Activated T-helper 2 cell treated with anti-CD3 and anti-CD28 coated beads, Interferon-gamma antibody, Interleukin-2, Interleukin-4, amounts not matched to agents 10 μg/mL and 5 μg/mL and 100 μg/mL, durations not matched to agents 14 hours and 24 hours and 36 hours (primary cell): ENCODE measurements at regions not wholly inside any gene's neighbourhood (a gene's known extent, or its start where the extent isn't known, plus 50 kb on each side); places are given as distances from the start of the nearest gene placed in this dataset.

Experiments used
- DNase-seq: peaks from one replicate; pipeline ENCODE4 v3.0.0; 2021; ENCODE audit warnings: low spot score
- H3K27ac Mint-ChIP-seq: one replicate; pipeline ENCODE4 v1.8.0; 2021; ENCODE audit warnings: mixed read lengths
- H3K27me3 Mint-ChIP-seq: one replicate; pipeline ENCODE4 v1.8.0; 2021; ENCODE audit warnings: low read depth, mixed read lengths
- H3K36me3 Mint-ChIP-seq: one replicate; pipeline ENCODE4 v1.8.0; 2021; ENCODE audit warnings: low read depth, mixed read lengths
- H3K4me1 Mint-ChIP-seq: one replicate; pipeline ENCODE4 v1.8.0; 2021; ENCODE audit warnings: low read depth, mixed read lengths
- H3K4me3 Mint-ChIP-seq: one replicate; pipeline ENCODE4 v1.8.0; 2021; ENCODE audit warnings: low read depth, mild to moderate bottlenecking, moderate library complexity, mixed read lengths
- H3K9me3 Mint-ChIP-seq: one replicate; pipeline ENCODE4 v1.8.0; 2021; ENCODE audit warnings: mixed read lengths
- intact Hi-C: fragments of 100-400 bp; cut with micrococcal nuclease; formaldehyde crosslinking; loops from one replicate; pipeline ENCODE4 v1.15.1; 2023

DNA sequence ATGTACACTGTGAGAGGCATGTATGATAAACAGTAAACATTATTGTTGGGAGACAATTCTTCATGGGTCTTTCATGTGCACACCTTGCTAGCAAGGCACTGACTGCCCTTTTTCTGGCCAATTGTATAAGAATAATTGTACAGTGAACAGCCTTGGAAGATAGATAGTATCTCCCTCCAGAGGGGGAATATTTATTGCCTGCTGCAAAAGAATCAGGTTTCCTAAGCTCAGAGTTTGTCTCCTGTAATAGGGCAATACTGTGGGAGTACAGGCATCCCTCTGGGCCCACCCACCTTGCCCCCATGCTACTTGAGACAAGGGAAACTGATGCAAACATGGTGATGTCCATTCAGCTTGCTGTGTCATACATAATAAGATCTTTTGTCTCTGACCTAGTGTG, 442.2 kb downstream of the HDGFL1 start:
- no peaks in the 10 kb centered on the region for H3K9me3 Mint-ChIP-seq
- H3K27me3 Mint-ChIP-seq, result no peaks in the 10 kb centered on the region
- H3K27ac Mint-ChIP-seq, result no peak overlapping the region

GRCh38 chr6:23013776-23014175, 444.4 kb downstream of the HDGFL1 start:
- H3K4me1 Mint-ChIP-seq, result no peaks in the 10 kb centered on the region
- no peak overlapping the region for H3K4me3 Mint-ChIP-seq
- intact Hi-C loops, result no loop called here
- H3K9me3 Mint-ChIP-seq, result no peaks in the 10 kb centered on the region
- H3K27me3 Mint-ChIP-seq, result no peaks in the 10 kb centered on the region
- no peak for DNase-seq
- H3K36me3 Mint-ChIP-seq, result no peaks in the 10 kb centered on the region
- no peak overlapping the region for H3K27ac Mint-ChIP-seq

More for the DNA sequence above, 442.2 kb downstream of the HDGFL1 start:
- Mint-ChIP-seq H3K4me3 (no peak overlapping the region), H3K36me3 (no peaks in the 10 kb centered on the region), H3K4me1 (no peaks in the 10 kb centered on the region)
- intact Hi-C loops, result no loop called here
- DNase-seq, result no peak

DNA sequence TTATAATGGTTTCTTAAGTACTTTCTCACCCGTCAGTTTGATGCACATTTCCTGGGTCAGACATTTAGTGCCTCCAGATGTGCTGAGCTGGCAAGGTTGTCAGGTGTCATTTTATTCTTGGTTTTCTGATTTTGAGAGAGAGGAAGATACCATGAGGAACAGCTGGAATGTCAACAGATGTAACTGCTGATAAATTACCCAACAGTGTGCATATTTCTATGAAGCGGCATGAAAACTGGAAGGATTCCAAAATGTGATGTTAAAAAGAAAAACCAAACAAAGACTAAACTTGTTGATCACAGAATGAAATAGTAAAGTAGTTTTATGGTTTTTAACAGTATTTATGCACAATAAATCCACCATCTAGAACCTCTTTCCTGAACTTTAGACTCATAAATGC, 447.3 kb downstream of the HDGFL1 start:
- Mint-ChIP-seq H3K27me3 (no peaks in the 10 kb centered on the region), H3K9me3 (no peaks in the 10 kb centered on the region), H3K4me1 (no peaks in the 10 kb centered on the region), H3K36me3 (no peaks in the 10 kb centered on the region), H3K27ac (no peak overlapping the region), H3K4me3 (no peak overlapping the region)
- DNase-seq, result no peak
- intact Hi-C loops, result no loop called here

DNA sequence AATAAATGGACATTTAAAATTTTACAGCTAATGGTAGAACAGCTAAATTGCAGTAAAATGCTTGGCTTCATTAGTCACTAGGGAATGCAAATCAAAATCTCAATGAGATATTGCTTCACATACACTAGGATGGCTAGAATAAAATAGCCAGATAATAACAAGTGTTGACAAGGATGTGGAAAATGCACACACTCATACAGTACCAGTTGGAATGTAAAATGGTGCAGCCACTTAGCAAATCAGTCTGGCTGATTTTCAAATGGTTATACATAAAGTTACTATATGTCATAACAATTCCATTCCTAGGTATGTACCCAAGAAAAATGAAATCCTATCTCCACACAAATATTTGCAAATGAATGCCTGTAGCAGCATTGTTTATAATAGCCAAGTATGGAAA, 452.1 kb downstream of the HDGFL1 start:
- H3K27ac Mint-ChIP-seq, result no peak overlapping the region
- no peaks in the 10 kb centered on the region for H3K27me3 Mint-ChIP-seq
- H3K36me3 Mint-ChIP-seq, result no peaks in the 10 kb centered on the region
- intact Hi-C loops, result no loop called here
- H3K9me3 Mint-ChIP-seq, result no peaks in the 10 kb centered on the region
- no peak overlapping the region for H3K4me3 Mint-ChIP-seq
- no peak for DNase-seq
- H3K4me1 Mint-ChIP-seq, result no peaks in the 10 kb centered on the region

GRCh38 chr6:23027281-23027680, 457.9 kb downstream of the HDGFL1 start:
- Mint-ChIP-seq H3K27ac (no peak overlapping the region), H3K27me3 (no peaks in the 10 kb centered on the region), H3K4me1 (no peaks in the 10 kb centered on the region), H3K4me3 (no peak overlapping the region), H3K36me3 (no peaks in the 10 kb centered on the region), H3K9me3 (peaks cover 4% of the 10 kb centered on the region)
- no peak for DNase-seq
- intact Hi-C loops, result no loop called here

GRCh38 chr6:23031986-23032385, 462.6 kb downstream of the HDGFL1 start:
- H3K27me3 Mint-ChIP-seq, result no peaks in the 10 kb centered on the region
- no peaks in the 10 kb centered on the region for H3K36me3 Mint-ChIP-seq
- H3K4me1 Mint-ChIP-seq, result no peaks in the 10 kb centered on the region
- no peak for DNase-seq
- H3K27ac Mint-ChIP-seq, result no peak overlapping the region
- intact Hi-C loops, result no loop called here
- peaks cover 4% of the 10 kb centered on the region for H3K9me3 Mint-ChIP-seq
- H3K4me3 Mint-ChIP-seq, result no peak overlapping the region

DNA sequence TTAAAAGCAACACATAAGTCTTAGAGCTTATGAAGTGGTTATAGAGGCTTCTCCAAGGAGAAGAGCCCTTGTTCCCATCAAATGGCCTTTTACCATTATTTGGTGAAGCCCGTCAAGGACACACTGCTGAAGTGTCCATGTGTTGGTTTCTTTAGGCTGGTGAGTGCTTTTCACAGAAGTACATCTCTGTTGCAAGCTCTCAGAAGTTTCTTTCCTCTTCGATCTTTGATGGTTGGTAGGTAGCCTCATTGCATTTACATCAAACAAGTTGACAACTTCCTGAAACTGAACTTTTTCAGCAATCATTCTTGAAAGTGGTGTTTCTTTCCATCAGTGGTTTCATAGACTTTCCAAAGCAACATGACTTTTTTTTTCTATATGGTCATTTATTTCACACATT, 465.6 kb downstream of the HDGFL1 start:
- Mint-ChIP-seq H3K4me1 (no peaks in the 10 kb centered on the region), H3K27me3 (no peaks in the 10 kb centered on the region), H3K36me3 (no peaks in the 10 kb centered on the region), H3K27ac (no peak overlapping the region), H3K4me3 (no peak overlapping the region), H3K9me3 (peaks cover 4% of the 10 kb centered on the region)
- intact Hi-C loops, result no loop called here
- DNase-seq, result no peak

DNA sequence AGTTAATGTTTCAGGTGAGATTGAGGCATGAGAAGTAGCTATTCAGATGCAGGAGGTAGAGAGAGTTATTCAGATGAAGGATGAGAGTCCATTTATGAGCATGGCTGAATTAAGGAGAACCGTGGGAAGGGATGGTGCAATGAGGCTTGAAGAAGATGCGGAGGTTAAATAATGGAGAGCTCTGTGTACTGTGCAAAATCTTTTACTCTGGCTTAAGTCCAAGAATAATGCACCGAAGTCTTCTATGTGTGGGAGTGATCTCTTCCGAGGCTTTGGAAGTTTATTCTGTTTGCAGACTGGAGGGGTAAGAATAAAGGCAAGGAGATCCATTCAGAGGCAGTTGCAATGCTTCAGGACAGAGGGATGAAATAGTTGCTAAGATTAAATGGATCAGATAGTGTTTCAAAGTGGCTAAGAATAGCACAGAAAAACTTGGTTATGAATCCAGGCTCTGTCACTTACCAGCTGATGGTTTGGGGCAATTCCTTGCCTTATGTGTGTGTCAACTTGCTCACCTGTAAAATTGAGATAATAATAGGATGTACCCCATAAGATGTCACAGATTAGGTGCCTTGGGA, 467.1 kb downstream of the HDGFL1 start:
- no peaks in the 10 kb centered on the region for H3K9me3 Mint-ChIP-seq
- no peak for DNase-seq
- H3K4me1 Mint-ChIP-seq, result no peaks in the 10 kb centered on the region
- no peak overlapping the region for H3K4me3 Mint-ChIP-seq
- intact Hi-C loops, result no loop called here
- H3K36me3 Mint-ChIP-seq, result no peaks in the 10 kb centered on the region
- H3K27ac Mint-ChIP-seq, result no peak overlapping the region
- no peaks in the 10 kb centered on the region for H3K27me3 Mint-ChIP-seq

DNA sequence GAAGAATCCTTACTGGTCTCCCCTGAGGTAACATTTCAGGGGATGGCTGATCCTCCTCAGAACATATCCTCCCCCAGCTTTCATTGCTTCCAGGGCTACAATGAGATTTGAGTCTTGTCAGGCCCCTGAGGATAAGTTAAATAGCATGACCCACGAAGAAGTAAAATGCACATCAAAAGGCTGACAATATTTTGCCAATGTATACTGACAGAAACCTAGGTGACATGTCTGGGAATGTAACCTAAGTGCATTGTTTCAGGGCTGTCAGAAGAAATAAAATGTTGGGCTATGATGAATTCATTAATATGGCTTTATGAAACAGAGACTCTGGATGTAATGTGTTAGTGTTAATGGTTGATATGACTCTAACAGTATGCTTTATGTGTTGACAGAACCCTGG, 471.5 kb downstream of the HDGFL1 start:
- Mint-ChIP-seq H3K4me3 (no peak overlapping the region), H3K36me3 (no peaks in the 10 kb centered on the region), H3K4me1 (no peaks in the 10 kb centered on the region), H3K27me3 (no peaks in the 10 kb centered on the region), H3K9me3 (no peaks in the 10 kb centered on the region), H3K27ac (no peak overlapping the region)
- intact Hi-C loops, result no loop called here
- DNase-seq, result no peak

GRCh38 chr6:23045280-23045679, 475.9 kb downstream of the HDGFL1 start:
- DNase-seq, result no peak
- H3K9me3 Mint-ChIP-seq, result no peaks in the 10 kb centered on the region
- no peak overlapping the region for H3K27ac Mint-ChIP-seq
- H3K4me1 Mint-ChIP-seq, result no peaks in the 10 kb centered on the region
- no peaks in the 10 kb centered on the region for H3K27me3 Mint-ChIP-seq
- intact Hi-C loops, result no loop called here
- H3K4me3 Mint-ChIP-seq, result no peak overlapping the region
- no peaks in the 10 kb centered on the region for H3K36me3 Mint-ChIP-seq

GRCh38 chr6:23055523-23055922, 486.2 kb downstream of the HDGFL1 start:
- peaks cover 11% of the 10 kb centered on the region for H3K9me3 Mint-ChIP-seq
- no peaks in the 10 kb centered on the region for H3K36me3 Mint-ChIP-seq
- H3K27ac Mint-ChIP-seq, result no peak overlapping the region
- no peaks in the 10 kb centered on the region for H3K4me1 Mint-ChIP-seq
- no peaks in the 10 kb centered on the region for H3K27me3 Mint-ChIP-seq
- intact Hi-C loops, result no loop called here
- no peak for DNase-seq
- H3K4me3 Mint-ChIP-seq, result no peak overlapping the region

GRCh38 chr6:23073821-23074220, 504.5 kb downstream of the HDGFL1 start:
- Mint-ChIP-seq H3K36me3 (no peaks in the 10 kb centered on the region), H3K9me3 (peaks cover 15% of the 10 kb centered on the region), H3K27me3 (no peaks in the 10 kb centered on the region), H3K4me3 (no peak overlapping the region), H3K4me1 (no peaks in the 10 kb centered on the region), H3K27ac (no peak overlapping the region)
- intact Hi-C loops, result no loop called here
- no peak for DNase-seq

DNA sequence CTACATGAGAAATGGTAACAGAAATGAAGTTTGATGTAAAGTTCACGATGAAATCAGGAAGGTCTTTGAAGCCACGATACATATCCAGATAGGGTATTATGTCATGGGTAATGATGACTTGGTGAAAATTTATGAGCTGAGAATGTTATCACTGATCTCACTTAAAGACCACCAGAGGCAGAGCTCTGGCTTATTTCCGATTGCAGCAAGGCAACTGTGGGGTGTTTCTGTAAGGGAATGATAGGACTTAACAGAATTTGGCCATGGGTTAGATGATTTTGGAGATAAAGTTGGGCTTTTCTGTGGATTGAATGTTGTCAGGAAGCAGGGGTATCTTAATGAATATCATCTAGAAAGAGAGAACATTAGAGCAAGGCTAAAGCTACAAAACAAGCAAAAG, 508.4 kb downstream of the HDGFL1 start:
- H3K4me1 Mint-ChIP-seq, result no peaks in the 10 kb centered on the region

DNA sequence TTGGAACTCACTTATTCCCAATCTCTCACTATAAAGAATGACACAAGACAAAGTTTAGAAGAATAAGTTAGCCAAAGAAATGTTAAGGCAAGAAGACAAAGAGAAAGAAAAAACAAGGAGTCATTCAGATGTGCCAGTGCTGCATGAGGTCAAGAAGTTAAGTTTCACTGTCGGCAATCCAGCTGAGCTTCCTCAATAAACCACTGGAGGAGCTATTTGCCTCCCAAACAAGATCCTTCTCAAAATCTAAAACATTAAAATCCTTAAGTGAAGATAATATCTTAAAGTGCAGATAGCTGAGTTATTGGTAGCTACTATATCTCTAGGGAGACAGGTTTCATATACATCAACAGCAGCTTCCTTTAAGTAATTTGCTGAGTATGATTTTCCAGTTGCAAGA, 512.3 kb downstream of the HDGFL1 start:
- Mint-ChIP-seq H3K4me3 (no peak overlapping the region), H3K27ac (no peak overlapping the region), H3K4me1 (no peaks in the 10 kb centered on the region), H3K36me3 (no peaks in the 10 kb centered on the region), H3K27me3 (no peaks in the 10 kb centered on the region), H3K9me3 (peaks cover 4% of the 10 kb centered on the region)
- DNase-seq, result no peak
- intact Hi-C loops, result no loop called here

More for the DNA sequence above, 508.4 kb downstream of the HDGFL1 start:
- no peak overlapping the region for H3K27ac Mint-ChIP-seq
- no peaks in the 10 kb centered on the region for H3K27me3 Mint-ChIP-seq
- intact Hi-C loops, result no loop called here
- no peaks in the 10 kb centered on the region for H3K36me3 Mint-ChIP-seq
- peaks cover 13% of the 10 kb centered on the region for H3K9me3 Mint-ChIP-seq
- H3K4me3 Mint-ChIP-seq, result no peak overlapping the region
- no peak for DNase-seq
